ACHN (cell line): ENCODE measurements at regions not wholly inside any gene's neighbourhood (a gene's known extent, or its start where the extent isn't known, plus 50 kb on each side); places are given as distances from the start of the nearest gene placed in this dataset.
"Not testable (repeated sequence)": the region's sequence is repeated elsewhere in the genome, so short reads cannot be mapped to it uniquely, and the experiment has no call there.

Experiments
- DNase-seq: peaks from one replicate; pipeline ENCODE4 v3.0.0-alpha.2; 2015
- in situ Hi-C: cut with HindIII; loops from 2 replicates; pipeline ENCODE4 v1.10.0; 2017; ENCODE audit warnings: low sequenced_read_pairs, low pct_ligation_motif_present, low pct_unique_long_range_greater_than_20kb

- in situ Hi-C loops: no loop called here
- DNase-seq: no peak
These were observed 64.7 kb upstream of the KRAS start for GRCh38 chr12:25315388-25315787.

- in situ Hi-C loops, DNase-seq: not testable (repeated sequence)
These were observed 62.7 kb upstream of the KRAS start for GRCh38 chr12:25313266-25313990.

- in situ Hi-C loops: no loop called here
- DNase-seq: no peak
These were observed 60.8 kb upstream of the KRAS start for GRCh38 chr12:25311506-25311905.

GRCh38 chr12:25310071-25310470 is 59.3 kb upstream of the KRAS start:
- DNase-seq, in situ Hi-C loops: not testable (repeated sequence)

GRCh38 chr12:25308756-25309155 is 58.0 kb upstream of the KRAS start:
- DNase-seq: peak; percentile 53
- in situ Hi-C loops: no loop called here

- DNase-seq: no peak
- in situ Hi-C loops: no loop called here
These were observed 57.1 kb upstream of the KRAS start for GRCh38 chr12:25307818-25308217.

GRCh38 chr12:25301798-25302197 is 51.1 kb upstream of the KRAS start:
- in situ Hi-C loops: no loop called here
- DNase-seq: no peak
